ENCODE measurements at regions not wholly inside any gene's neighbourhood (a gene's known extent, or its start where the extent isn't known, plus 50 kb on each side); places are given as distances from the start of the nearest gene placed in this dataset.

DNA sequence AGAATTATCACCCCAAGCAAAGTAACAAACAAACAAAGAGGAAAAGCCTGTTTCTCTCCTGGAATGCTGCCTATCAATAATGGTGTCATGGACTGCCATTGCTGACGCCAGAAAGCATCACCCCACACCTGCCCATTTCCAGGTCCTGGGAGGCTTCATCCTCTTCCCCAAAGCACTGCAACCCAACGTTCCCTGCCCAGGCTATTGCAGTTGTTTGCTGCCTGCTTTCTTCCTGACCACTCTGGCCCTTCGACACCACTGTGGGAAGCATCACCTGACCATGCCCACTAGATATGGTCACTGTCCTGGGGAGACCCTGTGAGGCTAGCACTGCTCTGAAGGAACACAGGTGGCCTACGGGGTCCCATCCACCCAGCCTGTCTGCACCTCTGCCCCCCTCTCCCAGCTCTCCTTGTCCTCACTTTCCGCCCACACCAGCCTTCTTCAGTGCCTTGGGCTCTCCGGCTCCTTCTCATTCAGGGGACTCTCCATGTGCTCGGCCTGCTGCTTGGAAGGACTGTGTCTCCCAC, 439.6 kb downstream of the GLRX3 start:
- DNase-seq = no peak

GRCh38 chr10:130576427-130576826, 440.2 kb downstream of the GLRX3 start:
- no peak for DNase-seq

DNA sequence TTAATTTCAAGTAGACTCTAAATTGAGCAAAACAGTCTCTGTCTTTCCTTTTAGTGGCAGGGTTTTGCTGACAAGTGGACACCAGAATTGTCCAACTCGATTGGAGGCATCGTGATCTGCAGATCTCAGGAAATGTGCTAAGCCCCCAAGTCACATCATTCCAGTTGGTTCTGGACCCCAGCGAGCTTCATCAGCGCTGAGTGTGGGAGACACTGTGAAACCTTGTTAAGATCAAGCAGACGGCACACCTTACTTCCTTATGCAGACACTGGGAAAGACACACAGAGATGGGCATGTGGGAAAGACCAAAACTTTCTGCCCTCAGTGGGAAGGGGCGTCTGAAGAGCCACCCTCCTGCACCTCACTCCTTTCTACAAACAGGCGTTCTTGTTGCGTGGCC, 440.8 kb downstream of the GLRX3 start:
- DNase-seq = no peak

- DNase-seq = no peak
Observed at GRCh38 chr10:130578532-130579289, 442.5 kb downstream of the GLRX3 start.

DNA sequence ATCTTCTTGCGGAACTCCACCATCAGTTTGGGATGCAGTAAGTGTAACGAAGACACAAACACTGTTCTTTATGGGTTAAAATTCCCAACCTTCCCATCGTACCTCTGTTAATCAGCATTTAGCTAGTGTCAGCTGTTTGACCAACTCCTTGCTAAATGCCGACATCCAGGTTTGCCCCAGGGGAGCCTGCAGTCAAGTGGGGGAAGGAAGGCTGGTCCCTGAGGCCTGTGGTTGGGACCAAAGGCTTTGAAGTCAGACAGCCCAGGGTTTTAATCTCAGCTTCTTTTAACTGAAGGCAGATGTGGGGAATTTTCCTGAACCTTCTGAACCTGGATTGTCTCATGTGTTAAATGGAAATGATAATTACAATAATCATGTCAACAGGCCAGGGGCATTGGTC, 443.7 kb downstream of the GLRX3 start:
- DNase-seq = no peak

GRCh38 chr10:130580975-130581374, 444.8 kb downstream of the GLRX3 start:
- no peak for DNase-seq

- DNase-seq = no peak
Observed at GRCh38 chr10:130587718-130588117, 451.5 kb downstream of the GLRX3 start.

- no peak for DNase-seq
Observed at GRCh38 chr10:130606001-130606405, 469.8 kb downstream of the GLRX3 start.

DNA sequence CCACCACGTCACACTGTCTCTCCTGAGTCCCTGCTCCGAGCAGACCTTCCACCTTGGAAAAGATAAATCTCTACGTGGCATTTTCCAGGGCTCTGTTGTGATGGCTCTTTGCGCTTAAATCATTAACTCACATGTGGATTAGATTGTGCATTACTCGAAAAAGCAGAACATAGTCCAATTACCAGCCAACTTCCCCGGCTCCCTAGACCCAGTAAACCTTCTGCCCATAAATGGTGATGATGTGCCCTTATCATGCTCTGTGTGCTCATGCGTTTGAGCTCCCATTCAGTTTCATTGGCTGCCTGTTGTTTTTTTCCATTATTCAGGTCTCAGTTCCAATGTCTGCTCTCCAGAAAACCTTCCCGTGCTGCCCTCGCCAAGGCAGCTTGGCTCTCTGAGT, 471.2 kb downstream of the GLRX3 start:
- DNase-seq = no peak

GRCh38 chr10:130611239-130611638, 475.0 kb downstream of the GLRX3 start:
- no peak for DNase-seq

DNA sequence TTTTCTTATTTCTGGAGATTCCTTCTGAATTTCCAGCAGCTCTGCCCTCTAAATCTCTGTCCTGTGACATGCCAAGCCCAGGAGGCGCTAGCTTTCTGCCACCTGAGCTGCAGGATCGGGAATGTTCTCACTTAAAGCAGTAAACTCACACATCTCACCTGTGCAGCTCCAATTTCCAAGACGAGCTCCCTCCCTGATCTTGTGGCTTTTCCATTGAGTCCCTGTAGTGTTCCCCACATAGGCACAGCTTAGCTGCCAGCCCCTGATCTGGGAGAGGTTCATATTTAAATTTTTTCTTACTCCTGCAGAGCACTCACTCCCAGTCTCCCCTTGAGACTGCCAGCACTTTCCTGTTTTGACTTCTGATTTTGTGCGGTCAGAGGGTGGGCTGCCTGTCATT, 479.3 kb downstream of the GLRX3 start:
- DNase-seq = no peak

DNA sequence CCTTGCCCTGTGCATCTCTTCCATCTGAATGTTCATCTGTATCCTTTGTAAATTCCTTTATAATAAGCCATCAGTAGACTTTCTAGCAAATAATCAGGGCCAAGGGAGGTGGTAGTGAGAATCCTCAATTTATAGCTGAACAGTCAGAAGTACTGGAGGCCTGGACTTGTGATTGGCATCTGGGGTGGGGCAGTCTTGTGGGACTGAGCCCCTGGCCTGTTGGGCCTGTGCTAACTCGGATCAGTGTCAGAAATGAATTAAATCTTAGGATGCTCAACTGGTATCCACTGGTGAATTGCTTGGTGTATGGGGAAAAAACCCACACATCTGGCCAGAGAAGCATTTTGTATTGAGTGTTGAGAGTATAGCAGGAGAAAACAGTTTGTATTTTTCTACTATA, 481.8 kb downstream of the GLRX3 start:
- DNase-seq = no peak

DNA sequence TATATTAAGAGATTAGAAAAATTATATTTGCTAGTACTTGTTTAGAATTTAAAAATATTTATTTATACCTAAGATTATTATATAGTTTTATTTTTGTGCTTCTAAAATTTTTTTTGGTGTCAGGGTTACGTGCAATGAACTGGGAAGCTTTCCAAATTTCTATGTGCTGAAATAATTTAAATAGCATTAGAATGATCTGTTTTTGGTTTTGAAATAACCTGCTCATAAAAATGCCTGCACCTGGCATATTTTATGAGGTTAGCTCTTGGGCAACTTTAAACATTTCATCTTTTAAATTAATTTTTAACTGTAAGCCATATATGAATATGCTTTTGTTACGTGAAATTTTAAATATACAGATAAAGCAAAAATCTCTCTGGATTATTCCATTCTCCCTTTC, 482.5 kb downstream of the GLRX3 start:
- DNase-seq = no peak

DNA sequence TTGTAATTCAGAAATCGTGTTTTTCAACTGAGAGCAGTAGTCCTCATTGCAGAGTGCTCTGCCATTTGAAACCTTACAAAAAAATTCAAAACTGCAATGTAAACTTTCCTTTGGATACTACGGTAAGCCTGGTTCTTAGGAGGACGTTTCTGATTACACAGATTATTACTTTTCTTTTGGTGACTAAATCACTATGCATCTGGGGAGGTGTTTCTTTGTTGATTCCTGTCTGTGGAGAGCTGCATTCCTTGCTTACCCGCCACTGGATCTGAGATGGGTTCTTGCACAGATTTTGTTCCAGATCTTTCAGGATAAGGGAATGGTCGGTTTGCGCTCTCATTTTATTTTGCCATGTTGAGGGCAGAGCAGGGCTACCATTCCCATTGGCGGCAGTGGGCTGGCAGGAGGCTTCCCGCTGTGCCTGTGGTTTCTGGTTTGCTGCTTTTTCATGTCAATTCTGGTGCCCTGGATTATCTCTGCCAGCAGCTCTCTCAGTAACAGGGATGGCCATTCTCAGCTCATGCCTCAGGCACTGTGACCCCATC, 485.1 kb downstream of the GLRX3 start:
- no peak for DNase-seq

DNA sequence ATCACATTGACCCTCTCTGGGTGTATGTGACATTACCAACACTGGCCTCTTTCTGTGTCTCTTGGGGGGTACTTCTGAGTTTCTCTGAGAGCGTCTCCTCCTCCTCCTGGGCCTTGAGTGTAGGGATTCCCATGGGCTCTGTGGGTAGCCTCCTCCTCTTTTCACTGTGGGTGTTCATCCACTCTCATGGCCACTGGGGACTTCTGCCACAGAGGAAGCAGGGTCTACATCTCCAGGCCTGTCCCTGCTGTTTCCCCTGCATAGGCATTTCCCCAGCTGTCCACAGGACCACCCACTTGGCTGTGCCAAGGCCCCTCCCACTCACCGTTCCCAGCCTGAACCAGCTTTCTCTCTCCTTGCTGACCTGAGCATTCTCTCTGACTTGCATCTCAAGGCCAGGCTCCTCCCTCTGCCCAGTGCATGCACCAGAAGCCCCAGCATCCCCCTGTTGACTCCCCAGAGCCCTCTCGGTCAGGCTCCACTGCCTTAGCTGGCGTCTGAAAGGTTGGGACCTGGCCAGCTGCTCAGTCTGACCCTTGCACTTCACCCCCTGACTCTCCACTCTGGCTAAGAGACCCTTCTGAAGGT, 487.6 kb downstream of the GLRX3 start:
- DNase-seq = no peak

GRCh38 chr10:130627346-130628045, 491.3 kb downstream of the GLRX3 start:
- DNase-seq = no peak

DNA sequence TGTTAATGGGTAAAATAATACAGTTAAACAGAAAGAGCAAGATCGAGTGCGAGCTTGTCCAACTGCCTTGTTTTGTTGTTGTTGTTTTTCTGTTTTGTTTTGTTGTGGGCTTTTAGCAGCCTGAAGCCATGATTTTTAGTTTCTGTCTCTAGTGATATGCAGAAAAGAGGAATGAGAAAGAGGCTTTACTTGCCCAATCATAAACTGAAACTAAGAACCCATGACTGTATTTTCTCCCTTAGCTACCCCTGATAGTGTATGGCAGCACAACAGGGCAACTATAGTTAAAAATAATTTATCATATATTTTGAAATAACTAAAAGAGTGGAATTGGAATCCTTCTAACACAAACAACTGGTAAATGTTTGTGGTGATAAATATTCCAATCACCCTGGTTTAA, 493.9 kb downstream of the GLRX3 start:
- DNase-seq = no peak

GRCh38 chr10:130631142-130632096, 495.2 kb downstream of the GLRX3 start:
- DNase-seq = no peak

GRCh38 chr10:130634816-130635215, 498.6 kb downstream of the GLRX3 start:
- no peak for DNase-seq

DNA sequence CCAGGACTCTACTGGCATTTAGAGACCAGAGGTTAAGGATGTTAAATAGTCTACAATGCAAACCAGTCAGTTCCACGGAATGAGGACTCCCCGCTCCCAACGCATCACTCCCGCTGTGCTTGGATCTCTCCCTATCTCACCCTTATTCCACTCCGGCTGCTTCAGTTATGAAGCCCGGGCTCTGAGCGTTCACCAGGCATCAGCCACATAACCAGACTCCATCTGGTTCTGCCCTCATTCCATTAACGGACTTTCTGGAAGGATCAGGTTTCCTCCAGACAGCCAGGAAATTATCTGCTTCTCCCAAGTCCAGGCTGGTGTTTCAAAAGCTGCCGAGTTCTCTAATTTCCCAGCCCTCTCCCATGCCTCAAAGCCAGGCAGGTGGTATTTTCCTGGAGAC, 499.3 kb downstream of the GLRX3 start:
- DNase-seq = no peak

DNA sequence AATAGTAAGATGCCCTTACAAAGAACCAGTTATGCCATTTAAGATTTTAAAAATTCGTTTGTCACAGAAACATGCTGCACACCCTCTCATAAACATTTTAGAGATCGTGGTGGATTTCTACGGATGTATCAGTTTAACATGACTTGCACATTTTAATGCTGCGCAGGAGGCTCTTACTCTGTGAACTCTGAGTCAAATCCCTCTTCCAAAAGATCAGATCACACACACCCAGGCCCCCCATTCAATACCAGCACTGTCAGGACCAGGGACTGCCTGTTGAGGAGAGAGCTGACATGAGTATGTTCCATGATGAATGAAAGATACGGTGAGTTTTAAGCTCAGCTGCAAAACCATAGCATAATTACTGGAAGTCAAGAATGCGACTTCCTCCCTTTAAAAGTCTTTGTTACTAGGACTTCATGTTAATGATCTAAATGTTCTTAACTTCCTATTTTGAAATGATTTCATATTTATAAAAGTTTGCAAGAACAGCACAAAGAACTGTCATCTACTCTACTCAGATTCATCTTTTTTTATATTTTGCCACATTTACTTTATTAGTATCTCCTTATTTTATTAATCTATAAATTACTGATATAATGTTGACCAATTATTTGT, 500.2 kb downstream of the GLRX3 start:
- no peak for DNase-seq

- no peak for DNase-seq
Observed at GRCh38 chr10:130637089-130637676, 501.0 kb downstream of the GLRX3 start.

Data from activated CD4-positive, alpha-beta T cell treated with anti-CD3 and anti-CD28 coated beads for 48 hours (primary cell).